HG03103 (cell line): ENCODE measurements at regions not wholly inside any gene's neighbourhood (a gene's known extent, or its start where the extent isn't known, plus 50 kb on each side); places are given as distances from the start of the nearest gene placed in this dataset.
A peak's percentile ranks its signal among the peaks of the same experiment; 100 is the strongest.

Experiments
- ATAC-seq: cut with Tn5 transposase; IDR thresholded peaks from one replicate; pipeline ENCODE4 v1.9.1; 2021; ENCODE audit warnings: low read depth; ENCODE audit not compliant: unreplicated experiment

DNA sequence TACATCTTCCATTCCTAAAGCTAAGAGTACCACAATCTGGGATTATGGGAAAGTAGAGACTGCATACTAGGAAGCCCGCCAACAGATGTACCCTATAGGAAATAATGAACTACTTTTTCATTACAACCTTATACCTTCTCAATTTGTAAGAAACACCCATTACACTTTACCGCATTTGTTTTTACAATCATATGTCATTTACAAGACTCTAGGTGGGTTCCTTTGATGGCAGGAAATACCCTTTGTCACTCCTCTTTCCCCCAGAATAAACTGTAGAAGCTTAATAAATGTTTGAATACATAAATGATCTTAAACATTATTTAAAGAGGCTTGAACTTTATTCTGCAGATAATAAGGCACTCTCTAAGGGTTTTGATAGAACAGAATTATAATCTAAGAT, 150.1 kb upstream of the TGFBR2 start:
- no peak for ATAC-seq

DNA sequence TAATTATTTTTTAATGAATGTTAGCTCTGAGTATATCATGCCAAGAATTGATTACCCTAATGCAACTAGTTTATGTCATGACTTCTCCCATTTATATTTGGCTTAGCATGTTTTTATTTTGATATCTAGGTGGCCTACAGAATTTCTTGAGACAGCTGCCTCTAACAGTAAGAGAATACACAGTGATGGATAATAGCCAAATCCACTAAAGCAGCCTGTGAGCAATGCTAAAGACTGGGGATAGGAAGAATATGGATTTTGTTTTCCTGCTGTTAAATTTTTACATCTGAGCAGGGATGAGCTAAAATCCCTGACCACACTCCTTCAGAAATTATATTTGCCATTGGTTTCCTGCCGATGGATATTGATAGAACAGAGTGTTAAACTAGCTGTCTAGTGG, 149.3 kb upstream of the TGFBR2 start:
- ATAC-seq = no peak

DNA sequence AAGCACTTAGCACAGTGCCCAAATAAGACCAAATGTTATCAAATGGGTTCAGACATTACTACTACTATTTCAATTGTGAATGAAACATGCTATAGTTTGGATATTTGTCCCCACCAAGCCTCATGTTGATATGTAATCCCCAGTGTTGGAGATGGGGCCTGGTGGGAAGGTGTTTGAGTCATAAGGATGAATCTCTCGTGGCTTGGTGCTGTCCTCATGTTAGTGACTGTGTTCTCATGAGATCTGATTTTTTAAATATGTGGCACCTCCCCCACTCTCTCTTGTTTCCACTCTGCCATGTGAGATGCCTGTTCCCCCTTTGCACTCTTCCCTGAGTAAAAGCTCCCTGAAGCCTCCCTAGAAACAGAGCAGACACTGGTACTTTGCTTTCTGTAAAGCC, 148.7 kb upstream of the TGFBR2 start:
- ATAC-seq = no peak

DNA sequence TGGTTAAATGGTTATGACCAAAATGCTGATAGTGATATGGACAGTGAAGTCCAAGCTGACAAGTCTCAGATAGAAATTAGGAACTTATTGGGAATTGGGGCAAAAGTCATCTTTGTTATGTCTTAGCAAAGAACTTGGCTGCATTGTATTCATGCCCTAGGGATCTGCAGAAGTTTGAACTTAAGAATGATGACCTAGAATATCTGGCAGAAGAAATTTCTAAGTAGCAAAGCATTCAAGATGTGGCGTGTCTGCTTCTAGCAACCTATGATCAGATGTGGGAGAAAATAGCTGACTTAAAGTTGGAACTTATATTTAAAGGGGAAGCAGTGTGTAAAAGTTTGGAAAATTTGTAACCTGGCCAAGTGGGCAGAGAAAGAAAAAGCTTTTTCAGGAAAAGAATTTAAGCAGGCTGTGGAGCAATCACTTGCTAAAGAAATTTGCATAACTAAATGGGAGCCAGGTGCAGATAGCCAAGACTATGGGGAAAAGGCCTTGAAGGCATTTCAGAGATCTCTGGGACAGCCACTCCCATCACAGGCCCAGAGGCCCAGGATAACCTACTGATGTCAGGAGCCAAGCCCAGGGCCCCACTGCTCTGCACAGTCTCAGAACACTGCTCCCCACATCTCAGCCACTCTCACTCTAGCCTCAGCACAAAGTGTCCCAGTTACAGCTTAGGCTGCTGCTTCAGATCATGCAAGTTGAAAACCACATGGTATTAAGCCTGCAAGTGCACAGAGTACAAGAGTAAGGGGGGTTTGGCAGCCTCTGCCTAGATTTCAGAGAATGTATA, 147.8 kb upstream of the TGFBR2 start:
- no peak for ATAC-seq

- ATAC-seq = no peak
Observed at GRCh38 chr3:30461311-30461710, 145.1 kb upstream of the TGFBR2 start.

- ATAC-seq = no peak
Observed at GRCh38 chr3:30462721-30463470, 143.5 kb upstream of the TGFBR2 start.

DNA sequence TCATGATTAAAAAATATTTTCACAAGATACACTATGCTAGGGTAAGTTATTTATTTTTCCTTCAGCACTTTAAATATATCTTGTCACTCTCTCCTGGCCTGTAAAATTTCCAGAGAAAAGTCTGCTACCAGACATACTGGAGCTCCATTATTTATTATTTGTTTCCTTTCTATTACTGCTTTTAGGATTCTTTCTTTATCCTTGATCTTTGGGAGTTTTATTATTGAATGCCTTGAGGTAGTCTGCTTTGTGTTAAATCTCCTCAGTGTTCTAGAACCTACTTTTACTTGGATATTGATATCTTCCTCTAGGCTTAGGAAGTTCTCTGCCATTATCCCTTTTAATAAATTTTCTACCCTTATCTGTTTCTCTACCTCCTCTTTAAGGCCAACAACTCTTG, 142.0 kb upstream of the TGFBR2 start:
- ATAC-seq = no peak

- ATAC-seq = no peak
Observed at GRCh38 chr3:30465454-30465853, 140.9 kb upstream of the TGFBR2 start.

DNA sequence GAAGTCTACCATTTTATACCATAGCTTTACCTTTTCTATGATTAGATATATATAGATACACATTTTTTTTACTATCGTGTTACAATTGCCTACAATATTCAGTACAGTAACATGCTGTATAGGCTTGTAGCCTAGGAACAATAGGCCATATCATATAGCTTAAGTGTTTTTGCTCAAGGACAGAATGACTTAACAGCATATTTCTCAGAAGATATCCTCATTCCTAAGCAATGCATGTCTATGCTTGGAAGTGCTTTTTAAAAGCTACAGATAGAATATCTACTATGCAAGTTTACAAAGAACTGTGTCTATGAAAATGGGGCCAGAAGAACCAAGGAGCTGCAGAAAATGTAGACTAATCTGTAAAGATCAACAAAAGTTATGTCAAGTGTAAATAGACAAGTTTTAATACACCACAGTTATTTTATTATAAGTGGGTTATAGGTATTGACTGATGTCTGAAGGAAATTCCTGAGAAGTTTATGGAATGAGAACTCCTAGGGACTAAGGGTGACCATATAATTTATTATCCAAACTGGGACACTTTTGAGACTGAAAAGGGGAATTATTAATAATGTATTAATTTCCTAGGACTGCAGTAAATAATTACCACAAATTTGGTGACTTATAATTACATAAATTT, 138.7 kb upstream of the TGFBR2 start:
- no peak for ATAC-seq

DNA sequence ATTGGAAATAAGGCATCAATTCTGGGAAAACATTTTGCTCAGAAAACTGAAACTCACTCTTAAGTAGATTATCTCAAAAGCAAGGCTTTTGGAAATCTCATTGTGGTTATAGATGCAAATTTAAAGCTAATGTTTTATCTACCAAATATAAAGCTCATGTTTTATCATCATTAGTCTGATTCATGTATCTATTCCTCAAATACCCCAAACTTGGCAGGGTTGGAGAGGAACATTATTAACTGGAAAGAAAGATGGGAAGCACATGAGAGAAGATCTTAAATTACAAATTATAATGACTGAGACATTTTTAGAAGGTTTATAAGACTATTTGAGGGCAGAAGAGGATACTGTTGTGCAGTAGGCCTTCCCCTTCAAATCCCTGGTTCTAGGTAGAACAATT, 137.3 kb upstream of the TGFBR2 start:
- ATAC-seq = no peak

DNA sequence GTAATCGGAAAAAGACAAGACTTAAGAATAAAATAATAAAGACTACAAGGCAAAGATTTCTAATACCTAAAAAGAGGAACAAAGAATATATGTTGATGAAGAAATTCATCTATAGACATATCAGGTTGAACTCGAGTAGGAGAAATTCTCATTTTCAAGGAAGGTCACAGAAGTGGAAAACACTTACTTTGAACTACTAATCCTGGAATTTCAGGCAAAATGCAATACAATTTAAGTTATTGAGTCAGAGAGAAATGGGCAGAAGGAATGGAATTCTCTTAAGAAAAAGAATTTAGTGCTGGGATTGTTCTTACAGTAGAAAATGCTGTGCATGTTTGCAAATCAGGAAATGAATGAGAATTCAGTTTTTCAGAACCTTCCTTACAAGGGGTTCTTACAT, 135.9 kb upstream of the TGFBR2 start:
- ATAC-seq = no peak

DNA sequence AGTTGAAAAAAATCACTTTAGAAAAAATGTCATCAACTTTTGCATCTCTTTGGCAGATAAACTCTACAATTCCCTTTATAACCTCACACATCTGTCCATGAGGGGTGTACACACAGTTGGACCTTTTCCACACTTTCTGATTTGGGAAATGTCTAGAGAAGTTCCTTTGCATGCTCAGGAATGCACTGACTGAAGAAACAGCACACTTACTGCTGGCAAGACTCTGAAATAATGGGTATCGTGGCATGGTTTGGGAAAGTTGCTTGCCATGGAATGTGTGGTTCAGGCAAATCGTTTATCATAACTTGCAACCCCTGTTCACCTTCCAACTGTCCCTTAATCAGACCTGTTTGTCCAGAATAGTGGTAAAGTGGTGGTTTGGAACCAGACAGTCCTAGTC, 135.3 kb upstream of the TGFBR2 start:
- no peak for ATAC-seq

DNA sequence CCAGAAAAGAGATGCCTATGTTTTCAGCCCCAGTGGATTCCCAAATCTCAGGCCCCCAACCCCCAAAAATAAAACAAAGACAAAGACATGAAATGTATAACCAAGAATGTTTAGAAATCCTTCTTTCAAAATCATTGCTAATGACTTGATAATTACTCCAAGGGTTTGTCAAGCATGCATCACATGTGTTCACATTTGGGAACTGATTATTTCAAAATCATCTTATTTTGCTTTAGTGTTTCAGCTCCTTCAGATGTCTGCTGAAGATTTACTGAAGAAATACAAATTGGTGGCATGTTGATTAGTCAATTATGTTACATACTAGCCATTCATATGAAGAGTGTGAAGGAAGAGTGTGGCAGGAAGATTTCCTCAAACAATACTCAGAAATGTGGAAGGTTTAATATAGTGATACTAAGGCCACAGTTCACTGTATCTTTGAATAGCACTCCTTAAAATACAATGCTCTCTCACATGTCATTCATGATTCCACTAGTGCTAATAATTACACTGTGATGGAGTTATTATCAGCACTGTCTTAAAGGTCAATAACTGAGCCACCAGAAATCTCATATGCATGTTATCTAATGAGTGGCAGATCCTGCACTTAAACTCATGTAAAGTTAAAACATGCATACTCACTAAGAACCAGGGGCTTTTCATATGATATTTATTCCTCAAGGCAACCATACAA, 134.5 kb upstream of the TGFBR2 start:
- ATAC-seq = no peak

DNA sequence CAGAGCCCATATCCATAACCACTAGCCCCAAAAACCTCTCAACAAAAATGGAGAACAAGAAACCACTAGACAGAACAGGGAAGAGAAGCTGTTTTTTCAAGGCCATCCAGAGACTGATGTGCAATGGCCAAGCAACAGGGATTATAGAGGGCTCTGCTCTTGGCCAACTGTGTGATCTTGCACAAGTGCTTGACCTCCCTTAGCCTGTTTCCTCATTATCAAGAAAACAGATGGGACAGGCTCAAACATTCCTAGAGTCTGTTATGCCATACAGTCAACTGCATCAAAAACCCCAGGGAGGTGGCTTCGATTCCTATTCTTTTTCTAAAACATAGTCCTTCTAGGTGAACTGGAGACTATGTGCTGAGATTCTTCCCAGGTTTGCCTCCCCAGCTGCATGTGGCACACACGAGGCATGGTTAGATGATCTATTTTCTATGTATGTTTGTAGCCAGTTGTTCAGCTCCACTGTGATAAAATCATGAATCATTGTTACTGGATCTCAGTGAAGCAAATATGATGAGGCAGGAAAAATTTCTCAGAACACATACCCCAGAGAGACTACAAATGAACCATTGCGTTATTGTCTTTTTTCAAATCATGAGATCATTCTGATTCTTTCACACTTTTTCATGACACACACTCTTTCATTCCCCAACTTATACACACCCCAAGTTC, 132.9 kb upstream of the TGFBR2 start:
- ATAC-seq = no peak

DNA sequence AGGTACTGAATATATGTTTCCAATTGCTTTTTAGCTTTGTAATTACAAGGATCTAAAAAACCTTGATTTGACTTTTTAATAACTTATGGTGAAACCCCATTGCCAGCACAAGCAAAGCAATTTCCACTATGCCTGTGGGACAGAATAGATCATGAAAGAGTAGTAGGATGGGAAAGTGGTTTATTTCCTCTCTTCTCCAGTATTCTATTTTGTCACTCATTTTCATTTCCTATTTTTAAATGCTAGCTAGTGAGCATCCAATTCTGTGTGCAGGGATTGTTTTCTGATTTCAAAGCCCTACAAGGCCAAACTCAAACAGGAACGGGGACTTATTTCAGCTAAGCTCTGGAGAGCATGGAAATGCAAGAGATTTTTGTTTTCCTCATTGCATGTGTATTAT, 132.0 kb upstream of the TGFBR2 start:
- ATAC-seq = no peak

DNA sequence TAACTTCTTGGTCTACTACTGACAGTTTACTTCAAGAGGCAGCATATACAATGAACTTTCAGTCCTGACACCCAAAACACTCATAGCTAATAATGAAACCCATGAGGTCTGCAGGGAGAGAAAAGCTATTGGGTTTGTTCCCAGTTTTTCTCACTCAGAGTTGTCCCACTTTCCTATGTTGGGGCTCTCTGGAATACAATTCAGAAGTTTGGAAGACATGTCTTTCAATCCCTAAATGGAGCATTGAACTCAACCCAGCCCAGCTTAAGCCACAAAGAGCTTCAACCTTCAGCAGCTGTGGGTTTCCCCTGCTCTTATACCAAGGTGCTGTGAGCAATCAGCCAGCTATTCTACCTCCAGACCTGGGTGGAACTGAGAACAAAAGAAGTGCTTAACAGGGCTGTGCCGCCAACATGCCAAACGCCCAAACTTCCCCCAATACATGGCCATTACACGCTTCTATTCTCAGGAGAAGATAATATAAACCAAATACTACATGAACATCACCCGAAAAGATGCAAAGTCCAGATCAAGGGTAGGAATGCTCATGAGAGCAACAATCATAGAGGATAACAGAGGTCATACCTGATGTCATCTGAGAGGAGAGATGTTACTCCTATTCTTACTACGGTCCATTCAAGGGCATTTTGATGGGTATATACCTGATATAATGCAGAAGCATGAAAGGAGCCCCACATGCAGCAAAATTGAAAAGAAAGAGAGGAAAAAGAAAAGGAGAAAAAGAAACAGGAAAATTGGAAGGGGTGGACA, 131.2 kb upstream of the TGFBR2 start:
- peak; percentile 74 for ATAC-seq

- no peak for ATAC-seq
Observed at GRCh38 chr3:30475809-30476178, 130.6 kb upstream of the TGFBR2 start.

DNA sequence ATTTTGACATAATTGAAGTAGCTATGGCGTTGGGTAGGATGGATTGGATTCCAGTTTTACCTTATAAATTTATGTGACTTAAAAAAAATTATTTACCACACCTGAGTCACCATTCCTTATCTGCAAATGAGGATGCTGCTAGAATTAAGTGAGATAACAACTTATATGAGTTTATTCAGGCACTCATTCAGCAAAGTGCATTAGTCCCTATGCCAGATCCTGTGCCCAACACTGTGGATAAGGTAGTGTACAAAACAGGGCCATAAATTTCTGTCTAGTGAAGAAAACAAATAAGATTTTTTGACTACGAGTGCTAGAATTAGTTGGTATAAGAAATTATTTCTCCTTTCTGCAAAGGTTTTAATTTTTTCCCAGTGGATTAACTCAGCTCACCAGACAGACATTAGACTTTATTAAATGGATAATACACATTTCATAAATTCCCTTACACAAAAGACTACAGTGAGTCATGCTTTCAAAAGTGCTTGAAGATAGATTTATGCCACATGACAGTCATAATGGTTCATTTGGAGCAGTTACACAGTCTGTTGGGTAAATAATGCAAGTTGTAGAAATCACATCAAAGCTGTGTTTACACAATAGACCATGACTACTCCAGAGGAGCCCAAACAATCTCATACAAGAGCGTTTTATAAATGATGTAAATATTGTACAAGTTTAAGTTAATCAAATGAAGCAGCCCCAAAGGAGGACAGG, 129.9 kb upstream of the TGFBR2 start:
- no peak for ATAC-seq
